ENCODE measurements at regions not wholly inside any gene's neighbourhood (a gene's known extent, or its start where the extent isn't known, plus 50 kb on each side); places are given as distances from the start of the nearest gene placed in this dataset.

DNA sequence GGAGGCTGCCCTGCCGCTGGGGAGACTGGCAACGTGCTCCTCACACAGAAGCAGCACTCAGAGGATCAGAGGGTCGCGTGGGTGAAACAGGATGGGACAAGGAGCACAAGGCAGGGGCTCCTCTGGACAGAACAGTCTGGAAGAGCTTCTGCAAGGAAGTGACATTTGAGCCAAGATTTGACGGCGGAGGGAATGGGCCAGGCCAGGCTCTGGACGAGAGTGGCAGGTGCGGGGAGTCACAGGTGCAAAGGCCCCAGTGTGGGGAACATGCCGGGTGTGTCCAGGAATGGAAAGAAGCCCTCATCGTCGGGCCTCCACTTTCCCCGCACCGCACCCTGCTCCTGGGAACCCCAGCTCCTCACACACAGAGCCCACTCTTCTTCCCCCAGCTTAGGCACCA is 84.0 kb downstream of the RFLNA start:
- no peak for TF ChIP-seq POLR2A (IDR thresholded peaks at IDR 0.05; ENCODE audit: low read depth, low read length)
- TF ChIP-seq POLR2AphosphoS5 (IDR thresholded peaks at IDR 0.05; ENCODE audit: low read depth, low read length) = 0 out of 2 replicates have a peak, but pooled peaks have one; percentile 6
- TF ChIP-seq POU2F2 (IDR thresholded peaks at IDR 0.05; ENCODE audit: low read depth, low read length) = no peak
- TF ChIP-seq TAF1 (IDR thresholded peaks at IDR 0.05; ENCODE audit: low read depth, low read length) = no peak
- no peak for TF ChIP-seq PAX5 (IDR thresholded peaks at IDR 0.05; ENCODE audit: insufficient read depth, low read length, severe bottlenecking)

Data from GM12891 (cell line).